ENCODE measurements at regions not wholly inside any gene's neighbourhood (a gene's known extent, or its start where the extent isn't known, plus 50 kb on each side); places are given as distances from the start of the nearest gene placed in this dataset.

GRCh38 chr17:14760212-14760611 is 459.3 kb downstream of the HS3ST3B1 start:
- H3K4me3 Mint-ChIP-seq = no peak overlapping the region

GRCh38 chr17:14759325-14759724 is 458.4 kb downstream of the HS3ST3B1 start:
- no peak overlapping the region for H3K4me3 Mint-ChIP-seq
- ATAC-seq (replicated peaks) = no peak
- peaks cover 0 to 8% of the 10 kb centered on the region in 2 donors for H3K4me1 Mint-ChIP-seq (ENCODE audit: low read depth in 2 of 2)
- H3K27me3 Mint-ChIP-seq = peaks cover 29 to 31% of the 10 kb centered on the region in 2 donors
- H3K36me3 Mint-ChIP-seq (ENCODE audit: insufficient read depth) = no peaks in the 10 kb centered on the region
- H3K27ac Mint-ChIP-seq = no peak overlapping the region
- DNase-seq = no peak
- H3K9me3 Mint-ChIP-seq = no peaks in the 10 kb centered on the region

More at GRCh38 chr17:14760212-14760611, 459.3 kb downstream of the HS3ST3B1 start:
- no peak for ATAC-seq (replicated peaks)
- H3K9me3 Mint-ChIP-seq = no peaks in the 10 kb centered on the region
- H3K4me1 Mint-ChIP-seq (ENCODE audit: low read depth in 2 of 2) = peaks cover 0 to 8% of the 10 kb centered on the region in 2 donors
- no peak overlapping the region for H3K27ac Mint-ChIP-seq
- no peak for DNase-seq
- H3K27me3 Mint-ChIP-seq = peaks cover 29 to 31% of the 10 kb centered on the region in 2 donors
- H3K36me3 Mint-ChIP-seq (ENCODE audit: insufficient read depth) = no peaks in the 10 kb centered on the region

GRCh38 chr17:14756479-14756878 is 455.6 kb downstream of the HS3ST3B1 start:
- no peaks in the 10 kb centered on the region for H3K36me3 Mint-ChIP-seq (ENCODE audit: insufficient read depth)
- H3K9me3 Mint-ChIP-seq = no peaks in the 10 kb centered on the region
- H3K4me3 Mint-ChIP-seq = no peak overlapping the region
- no peak for DNase-seq
- H3K27me3 Mint-ChIP-seq = peaks cover 33 to 44% of the 10 kb centered on the region in 2 donors
- no peak overlapping the region for H3K27ac Mint-ChIP-seq
- H3K4me1 Mint-ChIP-seq (ENCODE audit: low read depth in 2 of 2) = peaks cover 0 to 8% of the 10 kb centered on the region in 2 donors
- no peak for ATAC-seq (replicated peaks)

- Mint-ChIP-seq H3K27me3 (peaks cover 33 to 44% of the 10 kb centered on the region in 2 donors), H3K36me3 (ENCODE audit: insufficient read depth) (no peaks in the 10 kb centered on the region), H3K4me3 (no peak overlapping the region), H3K27ac (no peak overlapping the region), H3K4me1 (ENCODE audit: low read depth in 2 of 2) (peaks cover 0 to 8% of the 10 kb centered on the region in 2 donors), H3K9me3 (no peaks in the 10 kb centered on the region)
- ATAC-seq (replicated peaks) (no peak), DNase-seq (no peak)
Observed at GRCh38 chr17:14755002-14755401, 454.1 kb downstream of the HS3ST3B1 start.

- Mint-ChIP-seq H3K27ac (no peak overlapping the region), H3K9me3 (no peaks in the 10 kb centered on the region), H3K4me1 (ENCODE audit: low read depth in 2 of 2) (peaks cover 0 to 8% of the 10 kb centered on the region in 2 donors), H3K4me3 (no peak overlapping the region), H3K36me3 (ENCODE audit: insufficient read depth) (no peaks in the 10 kb centered on the region), H3K27me3 (peaks cover 38 to 40% of the 10 kb centered on the region in 2 donors)
- no peak for ATAC-seq (replicated peaks)
- no peak for DNase-seq
Observed at GRCh38 chr17:14753383-14753782, 452.5 kb downstream of the HS3ST3B1 start.

GRCh38 chr17:14752011-14752410 is 451.1 kb downstream of the HS3ST3B1 start:
- no peak for ATAC-seq (replicated peaks)
- Mint-ChIP-seq H3K9me3 (no peaks in the 10 kb centered on the region), H3K4me1 (ENCODE audit: low read depth in 2 of 2) (peaks cover 0 to 8% of the 10 kb centered on the region in 2 donors), H3K36me3 (ENCODE audit: insufficient read depth) (no peaks in the 10 kb centered on the region), H3K27ac (no peak overlapping the region), H3K4me3 (no peak overlapping the region), H3K27me3 (peaks cover 26 to 35% of the 10 kb centered on the region in 2 donors)
- no peak for DNase-seq

- Mint-ChIP-seq H3K36me3 (ENCODE audit: insufficient read depth) (no peaks in the 10 kb centered on the region), H3K27ac (no peak overlapping the region), H3K27me3 (peaks cover 15 to 26% of the 10 kb centered on the region in 2 donors), H3K4me3 (no peak overlapping the region), H3K4me1 (ENCODE audit: low read depth in 2 of 2) (no peaks in the 10 kb centered on the region), H3K9me3 (no peaks in the 10 kb centered on the region)
- no peak for ATAC-seq (replicated peaks)
- no peak for DNase-seq
Observed at GRCh38 chr17:14750866-14751265, 450.0 kb downstream of the HS3ST3B1 start.

GRCh38 chr17:14749269-14749668 is 448.4 kb downstream of the HS3ST3B1 start:
- Mint-ChIP-seq H3K4me1 (ENCODE audit: low read depth in 2 of 2) (no peaks in the 10 kb centered on the region), H3K9me3 (no peaks in the 10 kb centered on the region), H3K27me3 (peaks cover 15 to 23% of the 10 kb centered on the region in 2 donors), H3K4me3 (no peak overlapping the region), H3K36me3 (ENCODE audit: insufficient read depth) (no peaks in the 10 kb centered on the region), H3K27ac (no peak overlapping the region)
- ATAC-seq (replicated peaks) (no peak), DNase-seq (no peak)

- ATAC-seq (replicated peaks) = no peak
- peaks cover 15 to 23% of the 10 kb centered on the region in 2 donors for H3K27me3 Mint-ChIP-seq
- no peaks in the 10 kb centered on the region for H3K4me1 Mint-ChIP-seq (ENCODE audit: low read depth in 2 of 2)
- no peaks in the 10 kb centered on the region for H3K36me3 Mint-ChIP-seq (ENCODE audit: insufficient read depth)
- no peak overlapping the region for H3K27ac Mint-ChIP-seq
- H3K9me3 Mint-ChIP-seq = no peaks in the 10 kb centered on the region
- no peak for DNase-seq
- no peak overlapping the region for H3K4me3 Mint-ChIP-seq
Observed at GRCh38 chr17:14748036-14748710, 447.3 kb downstream of the HS3ST3B1 start.

- H3K27me3 Mint-ChIP-seq = peaks cover 15 to 19% of the 10 kb centered on the region in 2 donors
- H3K4me3 Mint-ChIP-seq = no peak overlapping the region
- DNase-seq (no peak), ATAC-seq (replicated peaks) (no peak)
- H3K27ac Mint-ChIP-seq = no peak overlapping the region
- no peaks in the 10 kb centered on the region for H3K36me3 Mint-ChIP-seq (ENCODE audit: insufficient read depth)
- H3K4me1 Mint-ChIP-seq (ENCODE audit: low read depth in 2 of 2) = no peaks in the 10 kb centered on the region
- H3K9me3 Mint-ChIP-seq = no peaks in the 10 kb centered on the region
Observed at GRCh38 chr17:14747603-14747950, 446.7 kb downstream of the HS3ST3B1 start.

GRCh38 chr17:14746822-14747602 is 446.1 kb downstream of the HS3ST3B1 start:
- H3K27me3 Mint-ChIP-seq = peaks cover 13 to 15% of the 10 kb centered on the region in 2 donors
- H3K36me3 Mint-ChIP-seq (ENCODE audit: insufficient read depth) = no peaks in the 10 kb centered on the region
- H3K9me3 Mint-ChIP-seq = no peaks in the 10 kb centered on the region
- no peak overlapping the region for H3K4me3 Mint-ChIP-seq
- no peak overlapping the region for H3K27ac Mint-ChIP-seq
- ATAC-seq (replicated peaks) (no peak), DNase-seq (no peak)
- H3K4me1 Mint-ChIP-seq (ENCODE audit: low read depth in 2 of 2) = no peaks in the 10 kb centered on the region

- Mint-ChIP-seq H3K27me3 (peaks cover 17 to 18% of the 10 kb centered on the region in 2 donors), H3K27ac (no peak overlapping the region), H3K36me3 (ENCODE audit: insufficient read depth) (no peaks in the 10 kb centered on the region), H3K4me1 (ENCODE audit: low read depth in 2 of 2) (no peaks in the 10 kb centered on the region), H3K4me3 (no peak overlapping the region), H3K9me3 (no peaks in the 10 kb centered on the region)
- DNase-seq (no peak), ATAC-seq (replicated peaks) (no peak)
Observed at GRCh38 chr17:14745541-14745940, 444.7 kb downstream of the HS3ST3B1 start.

GRCh38 chr17:14744761-14745473 is 444.0 kb downstream of the HS3ST3B1 start:
- ATAC-seq (replicated peaks) = no peak
- no peak overlapping the region for H3K4me3 Mint-ChIP-seq

More at GRCh38 chr17:14744761-14745473, 444.0 kb downstream of the HS3ST3B1 start:
- no peak for DNase-seq
- H3K4me1 Mint-ChIP-seq (ENCODE audit: low read depth in 2 of 2) = no peaks in the 10 kb centered on the region
- H3K27ac Mint-ChIP-seq = no peak overlapping the region
- no peaks in the 10 kb centered on the region for H3K36me3 Mint-ChIP-seq (ENCODE audit: insufficient read depth)
- H3K9me3 Mint-ChIP-seq = no peaks in the 10 kb centered on the region
- H3K27me3 Mint-ChIP-seq = peaks cover 20 to 23% of the 10 kb centered on the region in 2 donors

Data from effector memory CD8-positive, alpha-beta T cell (primary cell).